MM.1S (cell line): ENCODE measurements at regions not wholly inside any gene's neighbourhood (a gene's known extent, or its start where the extent isn't known, plus 50 kb on each side); places are given as distances from the start of the nearest gene placed in this dataset.

ENCODE experiments used
- DNase-seq: peaks from one replicate; pipeline ENCODE4 v3.0.0-alpha.2; 2015
- H2AFZ ChIP-seq: fragments of 300-600 bp; sonication (generic); 2 replicates; pipeline ENCODE4 v1.6.0; 2016; ENCODE audit warnings: antibody characterized with exemption, low read length
- H3F3A ChIP-seq: fragments of 300-600 bp; sonication (generic); 2 replicates; pipeline ENCODE4 v1.6.1; 2016; ENCODE audit warnings: mild to moderate bottlenecking, antibody characterized with exemption, low read length, moderate library complexity, mixed read lengths; ENCODE audit not compliant: insufficient read depth
- H3K27ac ChIP-seq: fragments of 300-600 bp; sonication (generic); 2 replicates; pipeline ENCODE4 v1.5.1; 2016; ENCODE audit warnings: mild to moderate bottlenecking, low read length
- H3K27me3 ChIP-seq: fragments of 300-600 bp; sonication (generic); replicated peaks from 2 replicates; pipeline ENCODE4 v1.6.0; 2016; ENCODE audit warnings: low read length; ENCODE audit not compliant: insufficient read depth
- H3K36me3 ChIP-seq: fragments of 300-600 bp; sonication (generic); replicated peaks from 2 replicates; pipeline ENCODE4 v1.6.1; 2016; ENCODE audit warnings: mild to moderate bottlenecking, low read length, mixed read lengths; ENCODE audit not compliant: insufficient read depth
- H3K4me1 ChIP-seq: fragments of 300-600 bp; sonication (generic); 2 replicates; pipeline ENCODE4 v1.6.1; 2016; ENCODE audit warnings: low read length, mixed read lengths
- H3K4me2 ChIP-seq: fragments of 300-600 bp; sonication (generic); 2 replicates; pipeline ENCODE4 v1.6.0; 2016; ENCODE audit warnings: low read depth, low read length
- H3K4me3 ChIP-seq: fragments of 300-600 bp; sonication (generic); 2 replicates; pipeline ENCODE4 v1.5.1; 2016; ENCODE audit warnings: low read length, mixed read lengths
- H3K79me2 ChIP-seq: fragments of 300-600 bp; sonication (generic); 2 replicates; pipeline ENCODE4 v1.6.1; 2016; ENCODE audit warnings: mixed run types, low read length, mixed read lengths
- H3K9ac ChIP-seq: fragments of 300-600 bp; sonication (generic); 2 replicates; pipeline ENCODE4 v1.6.1; 2016; ENCODE audit warnings: low read length, mixed read lengths
- H3K9me2 ChIP-seq: fragments of 300-600 bp; sonication (generic); replicated peaks from 2 replicates; pipeline ENCODE4 v1.6.1; 2016; ENCODE audit warnings: mild to moderate bottlenecking, low read length, mixed read lengths; ENCODE audit not compliant: insufficient read depth
- H3K9me3 ChIP-seq: fragments of 300-600 bp; sonication (generic); replicated peaks from 2 replicates; pipeline ENCODE4 v1.6.1; 2016; ENCODE audit warnings: mild to moderate bottlenecking, low read length, mixed read lengths; ENCODE audit not compliant: insufficient read depth
- H4K20me1 ChIP-seq: fragments of 300-600 bp; sonication (generic); 2 replicates; pipeline ENCODE4 v1.6.1; 2016; ENCODE audit warnings: mild to moderate bottlenecking, low read length, moderate library complexity, mixed read lengths; ENCODE audit not compliant: insufficient read depth
- EZH2 ChIP-seq: fragments of 300-600 bp; sonication (generic); optimal IDR thresholded peaks from 2 replicates; pipeline ENCODE3; 2017; ENCODE audit warnings: low read depth, mild to moderate bottlenecking, antibody characterized with exemption, low read length, mixed read lengths
- EZH2phosphoT487 ChIP-seq: fragments of 300-600 bp; sonication (generic); IDR thresholded peaks from 2 replicates; pipeline ENCODE4 v1.6.1; 2018; ENCODE audit warnings: antibody characterized with exemption, low read length
- TF ChIP-seq, protein P1 (sequence below): fragments of 300-600 bp; sonication (generic); IDR thresholded peaks from 2 replicates; pipeline ENCODE4 v1.5.1; 2016; ENCODE audit warnings: antibody characterized with exemption, low read length, mixed read lengths

GRCh38 chr17:77314601-77315000 lies 173.8 kb downstream of the SEC14L1 start:
- Histone ChIP-seq H3K9me3 (no peaks in the 10 kb centered on the region), H2AFZ (no peak overlapping the region), H3F3A (peaks cover 13% of the 10 kb centered on the region), H3K4me1 (peaks cover 5% of the 10 kb centered on the region; the same call in 1 of the 2 replicates), H3K27ac (no peak overlapping the region), H4K20me1 (no peaks in the 10 kb centered on the region), H3K4me3 (no peak overlapping the region), H3K4me2 (no peak overlapping the region), H3K27me3 (no peaks in the 10 kb centered on the region), H3K9me2 (no peaks in the 10 kb centered on the region), H3K79me2 (0 out of 2 replicates have a peak, but pooled peaks cover 4% of the 10 kb centered on the region), H3K9ac (no peak overlapping the region), H3K36me3 (no peaks in the 10 kb centered on the region)
- no peak for DNase-seq
- TF ChIP-seq EZH2 = no peak

DNA sequence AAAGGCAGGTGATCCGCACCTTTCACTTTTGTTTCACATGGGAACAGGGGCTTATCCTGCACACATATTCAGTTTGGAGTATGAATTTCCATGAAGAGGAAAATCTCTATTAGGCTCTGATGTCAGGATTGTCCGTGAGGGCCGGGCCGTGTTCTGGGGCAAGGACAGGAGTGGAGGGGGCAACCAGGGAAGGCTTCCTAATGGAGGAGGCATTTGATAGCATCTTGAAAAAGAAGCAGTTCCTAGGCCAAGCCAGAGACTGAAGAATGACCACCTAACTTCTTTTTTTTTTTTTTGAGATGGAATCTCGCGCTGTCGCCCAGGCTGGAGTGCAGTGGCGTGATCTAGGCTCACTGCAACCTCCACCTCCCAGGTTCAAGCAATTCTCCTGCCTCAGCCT lies 174.2 kb downstream of the SEC14L1 start:
- Histone ChIP-seq H3K4me3 (no peak overlapping the region), H3K4me1 (peaks cover 5% of the 10 kb centered on the region; the same call in 1 of the 2 replicates), H3K9me3 (no peaks in the 10 kb centered on the region), H3K36me3 (no peaks in the 10 kb centered on the region), H3K27me3 (no peaks in the 10 kb centered on the region), H3K4me2 (no peak overlapping the region), H3K9ac (no peak overlapping the region), H3F3A (peaks cover 18% of the 10 kb centered on the region), H3K79me2 (peaks cover 8% of the 10 kb centered on the region), H3K9me2 (no peaks in the 10 kb centered on the region), H3K27ac (no peak overlapping the region), H2AFZ (no peak overlapping the region), H4K20me1 (no peaks in the 10 kb centered on the region)
- no peak for TF ChIP-seq EZH2phosphoT487
- TF ChIP-seq EZH2 = no peak
- TF ChIP-seq, protein P1, sequence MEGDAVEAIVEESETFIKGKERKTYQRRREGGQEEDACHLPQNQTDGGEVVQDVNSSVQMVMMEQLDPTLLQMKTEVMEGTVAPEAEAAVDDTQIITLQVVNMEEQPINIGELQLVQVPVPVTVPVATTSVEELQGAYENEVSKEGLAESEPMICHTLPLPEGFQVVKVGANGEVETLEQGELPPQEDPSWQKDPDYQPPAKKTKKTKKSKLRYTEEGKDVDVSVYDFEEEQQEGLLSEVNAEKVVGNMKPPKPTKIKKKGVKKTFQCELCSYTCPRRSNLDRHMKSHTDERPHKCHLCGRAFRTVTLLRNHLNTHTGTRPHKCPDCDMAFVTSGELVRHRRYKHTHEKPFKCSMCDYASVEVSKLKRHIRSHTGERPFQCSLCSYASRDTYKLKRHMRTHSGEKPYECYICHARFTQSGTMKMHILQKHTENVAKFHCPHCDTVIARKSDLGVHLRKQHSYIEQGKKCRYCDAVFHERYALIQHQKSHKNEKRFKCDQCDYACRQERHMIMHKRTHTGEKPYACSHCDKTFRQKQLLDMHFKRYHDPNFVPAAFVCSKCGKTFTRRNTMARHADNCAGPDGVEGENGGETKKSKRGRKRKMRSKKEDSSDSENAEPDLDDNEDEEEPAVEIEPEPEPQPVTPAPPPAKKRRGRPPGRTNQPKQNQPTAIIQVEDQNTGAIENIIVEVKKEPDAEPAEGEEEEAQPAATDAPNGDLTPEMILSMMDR = no peak
- no peak for DNase-seq

DNA sequence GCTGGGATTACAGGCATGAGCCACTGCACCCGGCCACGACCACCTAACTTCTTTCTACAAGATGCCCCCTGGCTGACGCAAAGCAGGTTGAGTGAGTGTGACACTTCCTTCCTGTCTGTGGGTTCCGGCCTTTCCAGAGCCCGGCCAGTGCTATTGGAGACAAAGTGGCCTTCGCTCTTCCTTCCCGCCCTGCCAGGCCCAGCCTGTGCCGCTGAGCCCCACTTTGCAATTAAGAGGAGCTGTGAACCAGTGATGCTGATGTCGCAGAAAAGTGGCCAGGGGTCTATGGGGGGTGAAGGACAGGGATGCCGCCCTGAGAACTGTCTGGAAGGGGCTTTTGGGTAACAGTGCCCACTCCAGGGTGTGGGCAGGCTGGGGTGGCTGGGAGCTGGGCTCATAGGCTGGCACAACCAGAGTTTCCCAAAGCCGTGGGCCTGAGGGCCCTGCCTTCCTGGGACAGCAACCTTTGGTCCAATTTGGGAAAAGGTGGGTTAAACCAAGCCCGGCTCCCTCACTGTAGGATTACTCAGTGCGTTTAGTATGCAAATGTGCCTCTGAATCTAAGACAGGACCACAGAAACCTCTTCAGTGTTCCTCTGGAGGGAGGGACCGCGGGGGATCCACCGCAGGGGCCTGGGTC lies 174.9 kb downstream of the SEC14L1 start:
- H3K4me2 ChIP-seq = no peak overlapping the region
- H3K27me3 ChIP-seq = no peaks in the 10 kb centered on the region
- TF ChIP-seq, protein P1 = no peak
- TF ChIP-seq EZH2 (no peak), EZH2phosphoT487 (no peak)
- H3K9me3 ChIP-seq = no peaks in the 10 kb centered on the region
- peaks cover 24% of the 10 kb centered on the region for H3F3A ChIP-seq
- H3K27ac ChIP-seq = no peak overlapping the region
- no peak overlapping the region for H2AFZ ChIP-seq
- H3K4me3 ChIP-seq = no peak overlapping the region
- peaks cover 15% of the 10 kb centered on the region for H3K79me2 ChIP-seq
- H3K9me2 ChIP-seq = no peaks in the 10 kb centered on the region
- H3K36me3 ChIP-seq = no peaks in the 10 kb centered on the region
- H3K4me1 ChIP-seq = peaks cover 5% of the 10 kb centered on the region; the same call in 1 of the 2 replicates
- H3K9ac ChIP-seq = no peak overlapping the region
- no peak for DNase-seq
- H4K20me1 ChIP-seq = no peaks in the 10 kb centered on the region

GRCh38 chr17:77316191-77316641 lies 175.4 kb downstream of the SEC14L1 start:
- Histone ChIP-seq H3K4me1 (peaks cover 5% of the 10 kb centered on the region; the same call in 1 of the 2 replicates), H3F3A (peaks cover 24% of the 10 kb centered on the region), H3K27ac (no peak overlapping the region), H3K9me3 (no peaks in the 10 kb centered on the region), H3K4me2 (no peak overlapping the region), H3K4me3 (no peak overlapping the region), H3K27me3 (no peaks in the 10 kb centered on the region), H2AFZ (no peak overlapping the region), H3K36me3 (no peaks in the 10 kb centered on the region), H3K9ac (no peak overlapping the region), H4K20me1 (no peaks in the 10 kb centered on the region), H3K79me2 (peaks cover 20% of the 10 kb centered on the region), H3K9me2 (no peaks in the 10 kb centered on the region)
- DNase-seq = no peak
- no peak for TF ChIP-seq EZH2
- no peak for TF ChIP-seq EZH2phosphoT487
- TF ChIP-seq, protein P1 = no peak
